ENCODE measurements at regions not wholly inside any gene's neighbourhood (a gene's known extent, or its start where the extent isn't known, plus 50 kb on each side); places are given as distances from the start of the nearest gene placed in this dataset.

DNA sequence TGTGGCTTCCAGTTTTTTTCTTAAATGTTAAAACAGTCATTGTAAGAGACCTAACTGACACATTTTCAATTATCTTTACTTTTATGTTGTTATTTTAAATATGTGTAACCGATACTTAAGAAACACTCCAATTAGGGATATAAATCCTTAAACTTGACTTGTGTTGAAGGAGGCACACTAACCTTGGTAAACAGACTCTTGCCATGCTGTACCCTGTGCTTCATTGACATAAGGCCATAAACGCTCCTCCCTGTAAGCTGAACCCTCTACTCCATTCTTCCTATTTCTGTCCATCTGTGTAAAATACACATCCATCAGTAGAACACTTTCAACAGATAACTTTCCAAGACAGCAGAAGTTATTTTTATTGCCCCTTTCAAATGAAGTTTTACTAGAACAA, 780.5 kb upstream of the FAM98A start:
- TF ChIP-seq EP300 (IDR thresholded peaks at IDR 0.05) (no peak), POLR2AphosphoS5 (IDR thresholded peaks at IDR 0.05) (no peak), POLR2A (IDR thresholded peaks at IDR 0.05) (no peak)
- TF ChIP-seq, protein P1, sequence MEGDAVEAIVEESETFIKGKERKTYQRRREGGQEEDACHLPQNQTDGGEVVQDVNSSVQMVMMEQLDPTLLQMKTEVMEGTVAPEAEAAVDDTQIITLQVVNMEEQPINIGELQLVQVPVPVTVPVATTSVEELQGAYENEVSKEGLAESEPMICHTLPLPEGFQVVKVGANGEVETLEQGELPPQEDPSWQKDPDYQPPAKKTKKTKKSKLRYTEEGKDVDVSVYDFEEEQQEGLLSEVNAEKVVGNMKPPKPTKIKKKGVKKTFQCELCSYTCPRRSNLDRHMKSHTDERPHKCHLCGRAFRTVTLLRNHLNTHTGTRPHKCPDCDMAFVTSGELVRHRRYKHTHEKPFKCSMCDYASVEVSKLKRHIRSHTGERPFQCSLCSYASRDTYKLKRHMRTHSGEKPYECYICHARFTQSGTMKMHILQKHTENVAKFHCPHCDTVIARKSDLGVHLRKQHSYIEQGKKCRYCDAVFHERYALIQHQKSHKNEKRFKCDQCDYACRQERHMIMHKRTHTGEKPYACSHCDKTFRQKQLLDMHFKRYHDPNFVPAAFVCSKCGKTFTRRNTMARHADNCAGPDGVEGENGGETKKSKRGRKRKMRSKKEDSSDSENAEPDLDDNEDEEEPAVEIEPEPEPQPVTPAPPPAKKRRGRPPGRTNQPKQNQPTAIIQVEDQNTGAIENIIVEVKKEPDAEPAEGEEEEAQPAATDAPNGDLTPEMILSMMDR (IDR thresholded peaks at IDR 0.05), result no peak
- ATAC-seq, result no peak
- 76 to 85% methylated on average over 2 of the region's 2 CpGs for WGBS, 2 donors (ENCODE audit: low coverage in 1 of 2)
- Histone ChIP-seq H3K9me3 (no peaks in the 10 kb centered on the region), H3K27me3 (no peaks in the 10 kb centered on the region), H3K4me3 (no peak overlapping the region), H3K27ac (no peak overlapping the region), H3K36me3 (no peaks in the 10 kb centered on the region), H3K4me1 (no peaks in the 10 kb centered on the region)

DNA sequence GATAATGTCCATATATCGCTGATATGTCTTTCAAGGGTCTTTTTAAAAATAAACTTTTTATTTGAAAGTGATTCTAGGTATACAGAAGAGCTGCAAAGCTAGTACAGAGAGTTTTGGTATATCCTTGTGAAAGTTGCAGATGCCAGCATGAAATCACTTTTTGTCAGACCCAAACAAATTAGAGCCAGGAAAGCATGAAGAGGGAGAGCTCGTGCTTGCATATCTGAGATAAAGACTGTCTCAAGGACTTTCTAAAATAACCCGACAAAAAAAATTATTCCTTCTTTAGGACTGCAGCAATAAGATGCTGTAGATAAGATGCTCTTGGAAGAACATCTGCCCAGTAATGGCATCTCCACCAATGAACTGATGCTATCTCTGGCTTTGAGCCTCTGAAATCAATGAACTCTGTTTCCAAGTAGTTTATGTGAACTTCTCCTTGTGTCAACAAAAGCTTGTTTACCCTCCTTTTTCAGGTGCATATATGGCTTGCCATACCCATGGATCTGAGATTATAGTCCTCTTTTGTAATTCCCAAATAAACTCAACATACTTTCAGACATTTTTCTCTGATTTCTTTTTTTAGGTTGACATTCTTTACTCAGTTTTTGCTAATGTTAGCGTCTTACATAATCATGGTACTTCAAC, 774.6 kb upstream of the FAM98A start:
- H3K27ac ChIP-seq, result no peak overlapping the region
- H3K9me3 ChIP-seq, result no peaks in the 10 kb centered on the region
- WGBS, 2 donors (ENCODE audit: low coverage in 1 of 2), result 58 to 83% methylated on average over 3 to 4 of the region's 4 CpGs
- no peak overlapping the region for H3K4me3 ChIP-seq
- no peaks in the 10 kb centered on the region for H3K36me3 ChIP-seq
- TF ChIP-seq POLR2AphosphoS5 (IDR thresholded peaks at IDR 0.05) (no peak), POLR2A (IDR thresholded peaks at IDR 0.05) (no peak), EP300 (IDR thresholded peaks at IDR 0.05) (no peak)
- TF ChIP-seq, protein P1 (IDR thresholded peaks at IDR 0.05), result no peak
- no peaks in the 10 kb centered on the region for H3K4me1 ChIP-seq
- no peak for ATAC-seq
- no peaks in the 10 kb centered on the region for H3K27me3 ChIP-seq

DNA sequence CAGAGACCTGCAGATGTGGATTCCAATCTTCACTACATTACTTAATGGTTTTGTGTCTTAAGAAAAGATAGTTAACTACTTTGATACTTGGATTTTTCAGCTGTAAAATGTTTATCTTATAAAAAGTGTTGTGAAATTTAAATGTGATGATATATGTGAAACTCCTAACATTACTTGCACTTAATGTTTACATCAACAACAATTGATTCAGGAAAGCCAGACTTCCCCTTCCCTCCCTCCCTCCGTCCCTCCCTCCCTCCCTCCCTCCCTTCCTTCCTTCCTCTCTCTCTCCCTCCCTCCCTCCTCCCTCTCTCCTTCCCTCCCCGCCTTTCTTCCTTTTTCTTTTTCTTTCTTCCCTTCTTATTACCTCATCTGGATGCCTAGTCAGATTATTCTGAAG, 773.9 kb upstream of the FAM98A start:
- Histone ChIP-seq H3K36me3 (no peaks in the 10 kb centered on the region), H3K4me3 (no peak overlapping the region), H3K27me3 (no peaks in the 10 kb centered on the region), H3K4me1 (no peaks in the 10 kb centered on the region), H3K27ac (no peak overlapping the region), H3K9me3 (no peaks in the 10 kb centered on the region)
- no peak for TF ChIP-seq EP300 (IDR thresholded peaks at IDR 0.05)
- TF ChIP-seq, protein P1 (IDR thresholded peaks at IDR 0.05), result no peak
- no peak for TF ChIP-seq POLR2A (IDR thresholded peaks at IDR 0.05)
- TF ChIP-seq POLR2AphosphoS5 (IDR thresholded peaks at IDR 0.05), result no peak
- ATAC-seq, result no peak
- 79% methylated on average over 2 of the region's 2 CpGs; no CpG with 5 or more reads in 1 of the 2 donors for WGBS, 2 donors (ENCODE audit: low coverage in 1 of 2)

DNA sequence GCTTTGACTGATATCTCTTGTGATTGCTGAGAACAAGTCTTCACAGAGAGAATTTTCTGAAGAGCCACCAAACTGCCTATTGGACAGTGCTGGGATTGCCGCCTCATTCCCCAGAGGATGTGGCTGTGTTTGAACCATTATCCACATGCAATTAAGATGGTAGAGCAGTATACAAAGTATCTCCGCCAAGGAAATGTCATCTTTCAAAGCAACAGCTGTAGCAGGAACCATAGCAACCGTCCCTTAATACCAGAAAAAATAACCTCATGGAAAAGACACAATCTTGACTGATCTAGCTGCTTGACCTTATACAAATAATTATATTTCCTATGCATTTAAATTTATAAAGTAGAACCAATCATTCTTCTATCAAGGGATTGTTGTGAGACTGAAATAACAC, 772.6 kb upstream of the FAM98A start:
- TF ChIP-seq EP300 (IDR thresholded peaks at IDR 0.05) (no peak), POLR2AphosphoS5 (IDR thresholded peaks at IDR 0.05) (no peak), POLR2A (IDR thresholded peaks at IDR 0.05) (no peak)
- TF ChIP-seq, protein P1 (IDR thresholded peaks at IDR 0.05), result no peak
- no peak overlapping the region for H3K4me3 ChIP-seq
- no peak overlapping the region for H3K27ac ChIP-seq
- ATAC-seq, result no peak
- no peaks in the 10 kb centered on the region for H3K9me3 ChIP-seq
- no peaks in the 10 kb centered on the region for H3K27me3 ChIP-seq
- WGBS, 2 donors (ENCODE audit: low coverage in 1 of 2), result 59 to 81% methylated on average over 3 of the region's 3 CpGs
- H3K36me3 ChIP-seq, result no peaks in the 10 kb centered on the region
- no peaks in the 10 kb centered on the region for H3K4me1 ChIP-seq

DNA sequence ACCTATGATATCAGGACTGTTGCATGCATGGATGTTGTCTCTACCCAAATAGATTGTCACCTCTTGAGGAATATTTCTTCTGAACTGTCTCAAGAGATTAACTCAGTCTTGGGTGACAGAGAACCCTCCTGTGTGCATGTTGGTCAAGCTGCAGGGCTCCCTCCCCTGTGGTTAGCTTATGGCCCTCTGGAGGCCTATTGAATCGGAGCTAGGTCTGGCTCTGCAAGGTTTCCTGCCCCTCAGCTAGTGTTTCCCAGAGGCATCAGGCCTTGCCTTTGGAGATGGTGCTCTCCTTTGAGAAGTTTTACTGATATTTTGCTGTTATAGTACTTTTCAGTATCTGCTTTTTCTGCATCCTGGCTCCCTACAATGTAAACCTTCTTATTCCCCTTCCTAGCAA, 769.2 kb upstream of the FAM98A start:
- 67% methylated on average over 1 of the region's 1 CpG; no CpG with 5 or more reads in 1 of the 2 donors for WGBS, 2 donors (ENCODE audit: low coverage in 1 of 2)
- ATAC-seq, result no peak
- no peaks in the 10 kb centered on the region for H3K36me3 ChIP-seq

More for the DNA sequence above, 769.2 kb upstream of the FAM98A start:
- H3K9me3 ChIP-seq, result no peaks in the 10 kb centered on the region
- no peaks in the 10 kb centered on the region for H3K4me1 ChIP-seq
- no peak overlapping the region for H3K27ac ChIP-seq
- no peak overlapping the region for H3K4me3 ChIP-seq
- TF ChIP-seq EP300 (IDR thresholded peaks at IDR 0.05), result no peak
- H3K27me3 ChIP-seq, result no peaks in the 10 kb centered on the region
